Neural cell (in vitro differentiated cells): ENCODE measurements at regions not wholly inside any gene's neighbourhood (a gene's known extent, or its start where the extent isn't known, plus 50 kb on each side); places are given as distances from the start of the nearest gene placed in this dataset.

Experiments used
- H2AFZ ChIP-seq: fragments of 200-600, 300-800 bp; sonication (generic), shearing (Covaris generic); 2 replicates; pipeline ENCODE4 v1.6.0; 2014; ENCODE audit warnings: low read depth, mild to moderate bottlenecking, antibody characterized with exemption, low read length, moderate library complexity
- H3F3A ChIP-seq: fragments of 200-600 bp; shearing (Covaris generic); 2 replicates; pipeline ENCODE4 v1.6.1; 2016; ENCODE audit warnings: mild to moderate bottlenecking, moderate library complexity, mixed read lengths, antibody characterized with exemption, low read length; ENCODE audit not compliant: insufficient read depth, poor library complexity, severe bottlenecking
- H3K27ac ChIP-seq: fragments of 200-600, 300-800 bp; sonication (generic), shearing (Covaris generic); 2 replicates; pipeline ENCODE4 v1.5.1; 2014; ENCODE audit warnings: mild to moderate bottlenecking, low read length, moderate library complexity
- H3K27me3 ChIP-seq: fragments of 300-800, 200-600 bp; sonication (generic), shearing (Covaris generic); 2 replicates; pipeline ENCODE4 v1.6.0; 2014; ENCODE audit warnings: mild to moderate bottlenecking, low read depth, low read length, moderate library complexity; ENCODE audit not compliant: insufficient read depth
- H3K36me3 ChIP-seq: fragments of 300-800, 200-600 bp; sonication (generic), shearing (Covaris generic); 2 replicates; pipeline ENCODE4 v1.5.1; 2014; ENCODE audit warnings: mild to moderate bottlenecking, antibody characterized with exemption, low read length, moderate library complexity; ENCODE audit not compliant: insufficient read depth
- H3K4me2 ChIP-seq: fragments of 300-800, 200-600 bp; sonication (generic), shearing (Covaris generic); 2 replicates; pipeline ENCODE4 v1.6.0; 2014; ENCODE audit warnings: mild to moderate bottlenecking, low read length
- H3K4me3 ChIP-seq: fragments of 300-800, 200-600 bp; sonication (generic), shearing (Covaris generic); 2 replicates; pipeline ENCODE4 v1.5.1; 2014; ENCODE audit warnings: mild to moderate bottlenecking, low read length, moderate library complexity
- H3K79me2 ChIP-seq: fragments of 200-600 bp; shearing (Covaris generic); replicated peaks from 2 replicates; pipeline ENCODE4 v1.6.0; 2014; ENCODE audit warnings: mild to moderate bottlenecking, low read length, moderate library complexity; ENCODE audit not compliant: insufficient read depth
- H3K9ac ChIP-seq: fragments of 300-800, 200-600 bp; sonication (generic), shearing (Covaris generic); 2 replicates; pipeline ENCODE4 v1.6.1; 2016; ENCODE audit warnings: mild to moderate bottlenecking, low read length, mixed read lengths
- H3K9me2 ChIP-seq: fragments of 200-600 bp; shearing (Covaris generic); 2 replicates; pipeline ENCODE4 v1.6.1; 2016; ENCODE audit warnings: mild to moderate bottlenecking, low read length, mixed read lengths; ENCODE audit not compliant: insufficient read depth
- H3K9me3 ChIP-seq: fragments of 200-600, 300-800 bp; sonication (generic), shearing (Covaris generic); 2 replicates; pipeline ENCODE4 v1.6.1; 2016; ENCODE audit warnings: mild to moderate bottlenecking, mixed run types, low read length, moderate library complexity, mixed read lengths
- H4K20me1 ChIP-seq: fragments of 200-600 bp; shearing (Covaris generic); 2 replicates; pipeline ENCODE4 v1.6.1; 2016; ENCODE audit warnings: mild to moderate bottlenecking, mixed run types; ENCODE audit not compliant: insufficient read depth
- EP300 ChIP-seq: fragments of 450-650 bp; conservative IDR thresholded peaks from 2 replicates; pipeline ENCODE4 v1.6.1; 2014; ENCODE audit warnings: antibody characterized with exemption, mild to moderate bottlenecking, moderate library complexity; ENCODE audit not compliant: poor library complexity, severe bottlenecking
- EZH2 ChIP-seq: fragments of 200-600, 300-800 bp; shearing (Covaris generic), sonication (generic); IDR thresholded peaks from 2 replicates; pipeline ENCODE4 v1.6.1; 2014; ENCODE audit warnings: antibody characterized with exemption, low read length, borderline replicate concordance, mild to moderate bottlenecking; ENCODE audit not compliant: insufficient read depth, poor library complexity, severe bottlenecking
- MXI1 ChIP-seq: fragments of 450-650 bp; conservative IDR thresholded peaks from 2 replicates; pipeline ENCODE4 v1.6.1; 2014; ENCODE audit warnings: antibody characterized with exemption, mild to moderate bottlenecking; ENCODE audit not compliant: poor library complexity, severe bottlenecking
- POLR2AphosphoS5 ChIP-seq: IDR thresholded peaks from 2 replicates; pipeline ENCODE4 v1.6.1; 2012
- RAD21 ChIP-seq: fragments of 450-650 bp; conservative IDR thresholded peaks from 2 replicates; pipeline ENCODE4 v1.6.1; 2014; ENCODE audit warnings: antibody characterized with exemption, mild to moderate bottlenecking, moderate library complexity
- SMC3 ChIP-seq: fragments of 450-650 bp; conservative IDR thresholded peaks from 2 replicates; pipeline ENCODE4 v1.6.1; 2014; ENCODE audit warnings: antibody characterized with exemption, mild to moderate bottlenecking, moderate library complexity; ENCODE audit not compliant: poor library complexity
- TAF1 ChIP-seq: IDR thresholded peaks from 2 replicates; pipeline ENCODE4 v1.6.1; 2012; ENCODE audit warnings: low read depth
- TF ChIP-seq, protein P1 (sequence below): IDR thresholded peaks from 2 replicates; pipeline ENCODE4 v1.6.1; 2012; ENCODE audit warnings: borderline replicate concordance
- TF ChIP-seq, protein P2 (sequence below): fragments of 450-650 bp; IDR thresholded peaks from 2 replicates; pipeline ENCODE4 v1.5.1; 2014; ENCODE audit warnings: antibody characterized with exemption, mild to moderate bottlenecking, moderate library complexity; ENCODE audit not compliant: poor library complexity, severe bottlenecking

GRCh38 chr2:3060049-3060448, 317.6 kb downstream of the EIPR1 start:
- no peak overlapping the region for H2AFZ ChIP-seq
- H3F3A ChIP-seq: no peaks in the 10 kb centered on the region
- H3K9me2 ChIP-seq: no peaks in the 10 kb centered on the region
- no peaks in the 10 kb centered on the region for H3K27me3 ChIP-seq
- no peak overlapping the region for H3K27ac ChIP-seq
- no peaks in the 10 kb centered on the region for H3K9me3 ChIP-seq
- no peak overlapping the region for H3K4me2 ChIP-seq
- H3K36me3 ChIP-seq: no peaks in the 10 kb centered on the region
- H3K9ac ChIP-seq: no peak overlapping the region
- H3K4me3 ChIP-seq: no peak overlapping the region
- H3K79me2 ChIP-seq: no peaks in the 10 kb centered on the region
- TF ChIP-seq RAD21 (no peak), EP300 (no peak)
- TF ChIP-seq, protein P1, sequence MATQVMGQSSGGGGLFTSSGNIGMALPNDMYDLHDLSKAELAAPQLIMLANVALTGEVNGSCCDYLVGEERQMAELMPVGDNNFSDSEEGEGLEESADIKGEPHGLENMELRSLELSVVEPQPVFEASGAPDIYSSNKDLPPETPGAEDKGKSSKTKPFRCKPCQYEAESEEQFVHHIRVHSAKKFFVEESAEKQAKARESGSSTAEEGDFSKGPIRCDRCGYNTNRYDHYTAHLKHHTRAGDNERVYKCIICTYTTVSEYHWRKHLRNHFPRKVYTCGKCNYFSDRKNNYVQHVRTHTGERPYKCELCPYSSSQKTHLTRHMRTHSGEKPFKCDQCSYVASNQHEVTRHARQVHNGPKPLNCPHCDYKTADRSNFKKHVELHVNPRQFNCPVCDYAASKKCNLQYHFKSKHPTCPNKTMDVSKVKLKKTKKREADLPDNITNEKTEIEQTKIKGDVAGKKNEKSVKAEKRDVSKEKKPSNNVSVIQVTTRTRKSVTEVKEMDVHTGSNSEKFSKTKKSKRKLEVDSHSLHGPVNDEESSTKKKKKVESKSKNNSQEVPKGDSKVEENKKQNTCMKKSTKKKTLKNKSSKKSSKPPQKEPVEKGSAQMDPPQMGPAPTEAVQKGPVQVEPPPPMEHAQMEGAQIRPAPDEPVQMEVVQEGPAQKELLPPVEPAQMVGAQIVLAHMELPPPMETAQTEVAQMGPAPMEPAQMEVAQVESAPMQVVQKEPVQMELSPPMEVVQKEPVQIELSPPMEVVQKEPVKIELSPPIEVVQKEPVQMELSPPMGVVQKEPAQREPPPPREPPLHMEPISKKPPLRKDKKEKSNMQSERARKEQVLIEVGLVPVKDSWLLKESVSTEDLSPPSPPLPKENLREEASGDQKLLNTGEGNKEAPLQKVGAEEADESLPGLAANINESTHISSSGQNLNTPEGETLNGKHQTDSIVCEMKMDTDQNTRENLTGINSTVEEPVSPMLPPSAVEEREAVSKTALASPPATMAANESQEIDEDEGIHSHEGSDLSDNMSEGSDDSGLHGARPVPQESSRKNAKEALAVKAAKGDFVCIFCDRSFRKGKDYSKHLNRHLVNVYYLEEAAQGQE: no peak
- no peaks in the 10 kb centered on the region for H4K20me1 ChIP-seq

GRCh38 chr2:3059141-3059925, 318.3 kb downstream of the EIPR1 start:
- H3F3A ChIP-seq: no peaks in the 10 kb centered on the region
- no peak overlapping the region for H3K27ac ChIP-seq

More at GRCh38 chr2:3059141-3059925, 318.3 kb downstream of the EIPR1 start:
- no peaks in the 10 kb centered on the region for H4K20me1 ChIP-seq
- no peak overlapping the region for H2AFZ ChIP-seq
- H3K36me3 ChIP-seq: no peaks in the 10 kb centered on the region
- no peaks in the 10 kb centered on the region for H3K27me3 ChIP-seq
- no peaks in the 10 kb centered on the region for H3K79me2 ChIP-seq
- TF ChIP-seq, protein P2, sequence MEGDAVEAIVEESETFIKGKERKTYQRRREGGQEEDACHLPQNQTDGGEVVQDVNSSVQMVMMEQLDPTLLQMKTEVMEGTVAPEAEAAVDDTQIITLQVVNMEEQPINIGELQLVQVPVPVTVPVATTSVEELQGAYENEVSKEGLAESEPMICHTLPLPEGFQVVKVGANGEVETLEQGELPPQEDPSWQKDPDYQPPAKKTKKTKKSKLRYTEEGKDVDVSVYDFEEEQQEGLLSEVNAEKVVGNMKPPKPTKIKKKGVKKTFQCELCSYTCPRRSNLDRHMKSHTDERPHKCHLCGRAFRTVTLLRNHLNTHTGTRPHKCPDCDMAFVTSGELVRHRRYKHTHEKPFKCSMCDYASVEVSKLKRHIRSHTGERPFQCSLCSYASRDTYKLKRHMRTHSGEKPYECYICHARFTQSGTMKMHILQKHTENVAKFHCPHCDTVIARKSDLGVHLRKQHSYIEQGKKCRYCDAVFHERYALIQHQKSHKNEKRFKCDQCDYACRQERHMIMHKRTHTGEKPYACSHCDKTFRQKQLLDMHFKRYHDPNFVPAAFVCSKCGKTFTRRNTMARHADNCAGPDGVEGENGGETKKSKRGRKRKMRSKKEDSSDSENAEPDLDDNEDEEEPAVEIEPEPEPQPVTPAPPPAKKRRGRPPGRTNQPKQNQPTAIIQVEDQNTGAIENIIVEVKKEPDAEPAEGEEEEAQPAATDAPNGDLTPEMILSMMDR: no peak
- TF ChIP-seq EP300 (no peak), MXI1 (no peak), POLR2AphosphoS5 (no peak), TAF1 (no peak), EZH2 (no peak), SMC3 (no peak), RAD21 (no peak)
- TF ChIP-seq, protein P1: no peak
- no peaks in the 10 kb centered on the region for H3K9me2 ChIP-seq
- H3K9ac ChIP-seq: no peak overlapping the region
- no peak overlapping the region for H3K4me3 ChIP-seq
- no peaks in the 10 kb centered on the region for H3K9me3 ChIP-seq
- H3K4me2 ChIP-seq: no peak overlapping the region
